Frontal cortex (tissue), 3 donors: ENCODE measurements at regions not wholly inside any gene's neighbourhood (a gene's known extent, or its start where the extent isn't known, plus 50 kb on each side); places are given as distances from the start of the nearest gene placed in this dataset.

Experiments
- DNase-seq, 2 donors: peaks; one replicate each; pipeline ENCODE4 v3.0.0; 2012; ENCODE audit warnings: low spot score in 2 of 2
- FAIRE-seq: peaks from 2 replicates; lab custom pipeline; 2012; peaks lifted over from hg19 to GRCh38; lab: Jason Lieb, UNC
- donor health status: control.
- donor health status: control.
- donor health status: control.

DNA sequence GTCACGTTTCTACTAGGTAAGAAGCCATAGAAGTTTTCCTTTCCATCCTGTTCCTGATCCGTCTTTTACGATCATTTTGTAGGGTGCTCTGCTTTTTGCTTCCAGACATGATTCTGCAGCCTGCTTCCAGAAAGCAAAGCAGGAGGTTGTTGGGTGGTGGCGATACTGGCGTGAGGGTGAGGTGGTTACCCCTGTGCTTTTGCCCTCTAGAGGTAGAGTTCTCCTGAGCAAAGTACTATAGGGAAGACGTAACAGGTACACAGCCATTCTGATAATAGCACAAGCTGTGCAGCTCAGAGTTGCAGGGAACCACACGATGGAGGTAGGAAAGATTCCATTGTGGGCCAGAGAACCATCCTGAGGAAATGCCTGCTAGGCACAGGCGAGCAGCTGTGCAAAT lies 186.0 kb downstream of the PAH start:
- FAIRE-seq = no peak
- no peak for DNase-seq

DNA sequence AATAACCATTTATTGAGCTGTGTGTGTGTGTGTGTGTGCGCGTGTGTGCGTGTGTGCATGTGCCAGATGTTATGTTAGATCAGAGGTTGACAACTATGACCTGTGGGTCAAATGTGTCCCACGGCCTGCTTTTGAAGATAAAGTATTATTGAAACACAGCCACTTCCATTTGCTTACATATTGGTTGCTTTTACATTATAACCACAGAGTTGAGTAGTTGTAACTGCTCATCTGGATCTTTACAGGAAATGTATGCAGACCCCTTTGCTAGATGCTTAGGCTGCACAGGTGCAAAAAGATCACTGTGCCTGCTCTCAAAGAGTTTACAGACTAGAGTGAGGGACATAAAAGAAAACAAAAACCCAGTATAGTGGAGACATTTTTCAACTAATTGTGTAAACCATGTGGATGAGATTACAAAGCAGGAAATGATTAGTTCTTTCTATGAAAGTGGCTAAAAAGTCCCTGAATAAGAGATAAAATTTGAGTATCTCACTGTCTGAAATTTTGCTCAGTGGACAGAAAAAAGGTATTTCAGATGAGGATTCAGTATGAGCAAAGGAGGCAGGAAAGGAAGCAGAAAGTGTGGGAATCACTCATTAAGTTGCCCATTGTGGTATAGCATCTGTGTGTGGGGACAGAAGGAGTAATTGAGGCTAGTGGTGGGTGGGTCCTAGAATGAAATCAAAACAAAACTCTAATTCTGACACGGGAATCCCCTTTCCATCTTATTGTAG lies 188.4 kb downstream of the PAH start:
- no peak for FAIRE-seq

DNA sequence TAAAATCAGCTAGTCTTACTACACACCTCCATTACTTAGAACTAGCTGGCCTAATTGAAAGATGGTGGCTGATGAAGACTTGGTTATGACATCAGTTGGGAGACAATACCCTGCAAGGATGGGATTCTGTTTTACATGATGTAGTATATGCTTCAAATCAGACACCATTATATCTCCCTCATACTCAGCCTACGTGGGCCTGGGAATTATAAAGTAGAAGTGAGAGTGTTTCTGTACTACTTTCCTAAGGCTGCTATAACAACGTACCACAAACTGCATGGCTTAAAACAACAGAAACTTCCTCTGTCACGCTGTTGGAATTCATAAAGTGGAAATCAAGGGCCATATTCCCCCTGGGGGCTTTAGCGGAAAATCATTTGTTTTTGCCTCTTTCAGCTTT lies 190.4 kb downstream of the PAH start:
- DNase-seq (no peak), FAIRE-seq (no peak)

More for the DNA sequence above, 188.4 kb downstream of the PAH start:
- DNase-seq = no peak

- DNase-seq (no peak), FAIRE-seq (no peak)
These were observed 194.9 kb downstream of the PAH start for GRCh38 chr12:102722147-102722546.

GRCh38 chr12:102708108-102708507 lies 208.9 kb downstream of the PAH start:
- FAIRE-seq (no peak), DNase-seq (no peak)

GRCh38 chr12:102702447-102703114 lies 214.5 kb downstream of the PAH start:
- FAIRE-seq = peak; percentile 72
- DNase-seq = peak in 1 of 2 donors; percentile 28

- FAIRE-seq (no peak), DNase-seq (no peak)
These were observed 215.7 kb upstream of the IGF1 start for GRCh38 chr12:102696045-102696444.

- no peak for DNase-seq
- no peak for FAIRE-seq
These were observed 214.5 kb upstream of the IGF1 start for GRCh38 chr12:102694903-102695302.

DNA sequence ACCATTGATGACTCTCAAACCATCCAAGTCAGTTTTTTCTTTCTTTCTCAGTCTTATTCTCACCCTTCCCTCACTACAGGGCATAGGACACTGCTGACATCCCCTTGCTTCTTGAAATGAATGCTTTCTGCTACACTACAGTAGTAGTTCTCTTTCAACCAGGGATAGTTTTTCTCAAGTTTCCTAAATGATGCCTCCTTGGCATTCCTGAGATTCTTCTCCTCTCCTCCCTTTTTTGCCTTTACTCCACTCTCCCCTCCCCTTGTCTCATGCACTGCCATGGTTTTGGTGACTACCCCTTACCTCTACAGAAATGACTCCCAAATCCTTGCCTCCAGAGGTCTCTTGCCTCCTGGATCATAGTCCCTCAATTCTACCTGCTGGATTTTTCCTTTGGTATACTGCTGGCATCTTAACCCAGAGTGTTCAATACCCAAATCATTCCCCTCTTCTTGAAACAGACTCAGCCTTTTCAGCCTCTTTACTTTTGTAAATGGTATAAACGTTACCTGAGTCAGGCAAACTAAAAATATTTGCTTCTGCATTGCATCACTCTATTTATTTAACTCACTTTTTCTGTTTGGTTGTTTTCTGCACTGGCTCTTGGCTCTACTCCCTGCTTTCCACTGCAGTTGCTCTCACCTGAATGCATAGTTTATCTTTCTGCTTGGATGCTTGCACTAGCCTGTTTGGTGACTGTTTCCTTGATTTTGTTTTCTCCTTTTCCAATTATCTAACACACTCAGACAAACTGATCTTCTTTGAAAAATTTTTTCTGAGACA lies 211.6 kb upstream of the IGF1 start:
- DNase-seq (no peak), FAIRE-seq (no peak)

DNA sequence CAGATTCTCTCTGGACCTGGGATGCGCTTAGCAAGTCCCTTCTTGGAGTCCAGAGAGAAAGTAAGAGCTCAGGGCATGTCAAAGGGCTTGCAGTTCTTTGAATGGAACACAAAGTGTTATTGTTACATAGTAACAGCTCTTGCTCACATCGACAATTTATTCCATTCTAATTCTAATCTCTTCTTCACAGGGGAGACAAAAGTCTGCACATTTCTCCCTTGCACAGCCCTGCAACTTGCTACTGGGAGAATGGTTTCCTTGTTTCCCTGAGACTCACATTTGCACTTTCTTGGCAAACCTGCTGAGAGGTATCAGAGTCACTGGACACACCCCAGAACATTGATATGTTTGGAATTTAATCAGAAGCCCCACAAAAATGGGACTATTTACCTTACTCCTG lies 209.9 kb upstream of the IGF1 start:
- DNase-seq (no peak), FAIRE-seq (no peak)

- FAIRE-seq (no peak), DNase-seq (no peak)
These were observed 209.3 kb upstream of the IGF1 start for GRCh38 chr12:102689701-102690100.

- FAIRE-seq (no peak), DNase-seq (no peak)
These were observed 207.2 kb upstream of the IGF1 start for GRCh38 chr12:102687523-102687922.

GRCh38 chr12:102685841-102686240 lies 205.5 kb upstream of the IGF1 start:
- DNase-seq (no peak), FAIRE-seq (no peak)

DNA sequence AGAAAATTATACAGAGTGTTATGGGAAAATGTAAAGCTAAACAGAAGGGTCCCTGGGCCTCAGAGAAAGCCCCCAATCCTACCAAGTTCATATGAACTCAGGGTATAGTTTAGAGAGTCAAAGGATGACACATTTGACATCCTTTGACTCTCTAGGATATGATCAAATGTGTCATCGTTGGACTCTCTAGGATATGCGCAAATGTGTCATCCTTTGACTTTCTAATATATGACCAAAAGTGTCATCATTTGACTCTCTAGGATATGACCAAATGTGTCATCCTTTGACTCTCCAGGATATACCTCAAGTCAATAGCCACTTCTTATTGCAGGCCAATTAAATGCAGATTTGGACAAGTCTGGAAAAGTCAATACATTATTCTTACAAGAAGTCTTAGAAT lies 204.8 kb upstream of the IGF1 start:
- FAIRE-seq (no peak), DNase-seq (no peak)

DNA sequence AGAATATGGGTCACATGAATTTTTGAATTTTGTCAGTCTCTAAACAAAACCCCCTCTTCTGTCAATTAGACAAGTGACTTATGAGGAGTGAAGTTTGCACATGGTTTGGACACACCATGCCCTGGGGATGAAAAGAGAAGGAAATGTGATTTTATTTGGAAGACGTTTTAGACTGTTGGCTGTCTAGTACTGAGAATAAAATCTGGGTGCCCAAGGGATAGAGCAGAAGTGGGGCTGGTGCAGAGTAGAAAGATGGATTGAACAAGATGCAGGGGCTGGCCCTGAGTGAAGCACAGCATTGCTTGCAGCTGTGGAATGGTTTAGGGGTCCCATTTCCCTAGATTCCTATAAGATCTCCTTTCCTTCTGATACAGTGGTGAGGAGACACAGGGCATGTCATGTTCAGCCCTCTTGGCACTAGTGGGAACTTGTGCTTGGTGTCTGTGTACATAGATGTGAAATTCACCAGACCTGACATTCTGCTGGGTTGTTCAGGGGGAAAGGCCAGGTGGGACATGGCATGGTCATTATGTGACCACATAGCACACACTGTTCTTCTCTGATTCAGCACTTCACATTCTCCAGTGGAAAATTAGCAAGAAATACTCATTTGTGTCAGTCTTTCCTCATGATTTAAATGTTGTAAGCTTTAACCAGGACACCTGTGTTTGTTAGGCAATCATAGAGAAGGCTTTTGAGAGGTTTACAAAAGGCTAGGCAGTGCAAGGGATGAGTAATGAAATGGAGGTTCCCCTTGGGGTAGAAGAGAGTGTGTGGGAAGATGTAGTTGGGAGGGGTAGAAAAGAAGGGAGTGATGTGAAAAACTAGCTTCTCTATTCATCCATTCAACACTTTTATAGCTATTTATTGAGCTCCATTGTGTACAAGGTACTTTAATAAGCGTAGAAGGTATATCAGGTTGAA lies 202.3 kb upstream of the IGF1 start:
- FAIRE-seq = no peak
- no peak for DNase-seq

- no peak for DNase-seq
- FAIRE-seq = no peak
These were observed 201.4 kb upstream of the IGF1 start for GRCh38 chr12:102681747-102682146.

- no peak for DNase-seq
- no peak for FAIRE-seq
These were observed 200.9 kb upstream of the IGF1 start for GRCh38 chr12:102681309-102681708.

DNA sequence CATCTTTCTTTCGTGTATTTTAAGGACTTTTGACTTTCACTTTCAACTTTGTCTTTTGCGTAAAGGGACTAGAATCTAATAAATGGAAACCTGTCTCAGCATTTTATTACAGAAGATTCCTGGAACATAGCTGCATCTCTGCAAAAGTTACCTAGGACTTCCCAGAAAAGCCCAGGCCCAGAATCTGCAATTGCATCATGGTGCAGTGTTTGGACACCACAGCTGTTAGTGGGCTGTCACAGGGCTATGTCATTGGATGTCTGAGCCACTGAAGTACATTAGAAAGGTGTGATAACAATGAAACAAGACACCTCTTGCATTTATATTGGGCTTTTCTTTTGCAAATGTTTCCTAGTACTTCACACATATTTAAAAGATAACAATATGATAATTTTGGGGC lies 199.9 kb upstream of the IGF1 start:
- FAIRE-seq = no peak
- DNase-seq = no peak

GRCh38 chr12:102676812-102677211 lies 196.4 kb upstream of the IGF1 start:
- FAIRE-seq (no peak), DNase-seq (no peak)

DNA sequence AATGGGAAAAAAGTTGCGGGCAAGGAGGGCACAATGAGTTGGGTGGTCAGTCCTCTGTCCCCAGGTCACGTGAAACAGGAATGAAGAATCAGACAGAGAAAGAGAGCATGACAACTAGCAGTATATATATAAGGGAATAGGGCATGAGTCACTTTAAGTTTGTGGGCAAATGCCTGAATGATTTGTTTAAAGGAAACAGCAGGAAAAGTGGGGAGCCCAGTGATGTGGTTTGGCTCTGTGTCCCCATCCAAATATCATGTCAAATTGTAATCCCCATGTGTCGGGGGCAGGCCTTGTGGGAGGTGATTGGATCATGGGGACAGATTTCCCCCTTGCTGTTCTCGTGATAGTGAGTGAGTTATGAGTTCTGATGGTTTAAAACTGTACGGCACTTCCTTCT lies 195.3 kb upstream of the IGF1 start:
- DNase-seq = no peak
- no peak for FAIRE-seq
